ENCODE measurements at regions not wholly inside any gene's neighbourhood (a gene's known extent, or its start where the extent isn't known, plus 50 kb on each side); places are given as distances from the start of the nearest gene placed in this dataset.

DNA sequence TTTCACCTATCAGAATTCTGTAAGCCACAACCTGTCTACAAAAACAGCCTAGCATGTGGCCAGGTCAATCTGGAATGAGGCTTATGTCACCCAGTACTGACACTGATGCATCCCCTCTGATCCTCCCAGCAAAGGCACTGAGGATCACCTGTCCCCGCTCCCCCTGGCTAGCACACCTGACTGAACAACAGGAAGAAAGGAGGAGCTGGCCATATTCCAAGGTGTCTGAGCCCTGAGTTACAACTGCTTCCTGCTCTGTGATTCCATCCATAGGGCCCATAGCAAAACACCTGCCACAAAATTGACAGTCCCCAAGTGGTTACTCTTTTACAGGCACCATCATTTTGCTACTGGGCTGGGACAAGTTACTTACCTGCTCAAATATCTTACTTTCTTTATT is 555.5 kb upstream of the CFAP20DC start:
- TF ChIP-seq, protein P1, sequence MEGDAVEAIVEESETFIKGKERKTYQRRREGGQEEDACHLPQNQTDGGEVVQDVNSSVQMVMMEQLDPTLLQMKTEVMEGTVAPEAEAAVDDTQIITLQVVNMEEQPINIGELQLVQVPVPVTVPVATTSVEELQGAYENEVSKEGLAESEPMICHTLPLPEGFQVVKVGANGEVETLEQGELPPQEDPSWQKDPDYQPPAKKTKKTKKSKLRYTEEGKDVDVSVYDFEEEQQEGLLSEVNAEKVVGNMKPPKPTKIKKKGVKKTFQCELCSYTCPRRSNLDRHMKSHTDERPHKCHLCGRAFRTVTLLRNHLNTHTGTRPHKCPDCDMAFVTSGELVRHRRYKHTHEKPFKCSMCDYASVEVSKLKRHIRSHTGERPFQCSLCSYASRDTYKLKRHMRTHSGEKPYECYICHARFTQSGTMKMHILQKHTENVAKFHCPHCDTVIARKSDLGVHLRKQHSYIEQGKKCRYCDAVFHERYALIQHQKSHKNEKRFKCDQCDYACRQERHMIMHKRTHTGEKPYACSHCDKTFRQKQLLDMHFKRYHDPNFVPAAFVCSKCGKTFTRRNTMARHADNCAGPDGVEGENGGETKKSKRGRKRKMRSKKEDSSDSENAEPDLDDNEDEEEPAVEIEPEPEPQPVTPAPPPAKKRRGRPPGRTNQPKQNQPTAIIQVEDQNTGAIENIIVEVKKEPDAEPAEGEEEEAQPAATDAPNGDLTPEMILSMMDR (IDR thresholded peaks at IDR 0.05): no peak
- TF ChIP-seq POLR2A (IDR thresholded peaks at IDR 0.05): no peak
